MG63 (cell line): ENCODE measurements at regions not wholly inside any gene's neighbourhood (a gene's known extent, or its start where the extent isn't known, plus 50 kb on each side); places are given as distances from the start of the nearest gene placed in this dataset.

Source experiments
- DNase-seq: peaks from one replicate; pipeline ENCODE4 v3.0.0-alpha.2; 2020
- H3K27me3 ChIP-seq: fragments of 250-450 bp; sonication (Bioruptor Pico); 2 replicates; pipeline ENCODE4 v1.5.1; 2020; ENCODE audit warnings: mild to moderate bottlenecking, moderate library complexity
- H3K36me3 ChIP-seq: fragments of 250-450 bp; sonication (Bioruptor Pico); 2 replicates; pipeline ENCODE4 v1.5.1; 2020; ENCODE audit warnings: mild to moderate bottlenecking, moderate library complexity
- H3K4me3 ChIP-seq: fragments of 250-450 bp; sonication (Bioruptor Pico); 2 replicates; pipeline ENCODE4 v1.5.1; 2020; ENCODE audit warnings: mild to moderate bottlenecking, moderate library complexity
- H3K9me3 ChIP-seq: fragments of 250-450 bp; sonication (Bioruptor Pico); 2 replicates; pipeline ENCODE4 v1.5.1; 2020; ENCODE audit warnings: mild to moderate bottlenecking, moderate library complexity

DNA sequence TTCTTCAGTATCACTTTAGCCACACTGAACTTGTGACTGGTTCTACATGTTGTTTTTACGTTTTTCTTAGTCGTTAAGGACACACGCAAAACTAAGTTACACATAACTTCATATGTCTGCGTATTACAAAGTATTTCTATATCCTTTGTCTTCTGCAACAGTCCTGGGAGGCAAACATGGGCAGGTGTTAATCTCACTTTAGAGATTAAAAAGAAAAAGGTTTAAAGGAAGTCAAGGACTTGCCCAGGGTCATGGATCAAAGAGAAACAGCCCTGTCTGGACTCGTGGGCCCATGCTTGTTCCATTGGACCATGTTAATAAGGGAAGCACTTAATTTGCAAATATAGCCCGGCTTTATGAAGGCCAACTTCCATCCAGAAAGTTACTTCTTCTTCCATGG is 98.6 kb upstream of the LPP start:
- Histone ChIP-seq H3K4me3 (no peak overlapping the region), H3K9me3 (no peaks in the 10 kb centered on the region), H3K36me3 (no peaks in the 10 kb centered on the region), H3K27me3 (no peaks in the 10 kb centered on the region)
- DNase-seq = no peak

DNA sequence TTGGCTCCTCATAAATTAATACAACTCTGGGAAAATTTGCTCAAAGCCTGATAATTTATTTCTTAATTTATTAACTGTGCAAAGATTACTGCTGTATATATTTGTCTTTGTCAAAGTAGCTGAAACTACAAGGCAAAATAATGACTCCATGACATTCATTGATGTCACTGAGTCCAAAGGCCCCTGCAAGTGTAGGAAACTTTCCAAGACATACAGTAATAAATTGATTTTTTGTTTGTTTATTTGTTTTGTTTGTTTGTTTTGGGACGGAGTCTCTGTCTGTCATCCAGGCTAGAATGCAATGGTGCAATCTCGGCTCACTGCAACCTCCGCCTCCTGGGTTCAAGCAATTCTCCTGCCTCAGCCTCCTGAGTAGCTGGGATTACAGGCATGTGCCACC is 96.8 kb upstream of the LPP start:
- Histone ChIP-seq H3K36me3 (no peaks in the 10 kb centered on the region), H3K27me3 (no peaks in the 10 kb centered on the region), H3K4me3 (no peak overlapping the region), H3K9me3 (no peaks in the 10 kb centered on the region)
- no peak for DNase-seq

DNA sequence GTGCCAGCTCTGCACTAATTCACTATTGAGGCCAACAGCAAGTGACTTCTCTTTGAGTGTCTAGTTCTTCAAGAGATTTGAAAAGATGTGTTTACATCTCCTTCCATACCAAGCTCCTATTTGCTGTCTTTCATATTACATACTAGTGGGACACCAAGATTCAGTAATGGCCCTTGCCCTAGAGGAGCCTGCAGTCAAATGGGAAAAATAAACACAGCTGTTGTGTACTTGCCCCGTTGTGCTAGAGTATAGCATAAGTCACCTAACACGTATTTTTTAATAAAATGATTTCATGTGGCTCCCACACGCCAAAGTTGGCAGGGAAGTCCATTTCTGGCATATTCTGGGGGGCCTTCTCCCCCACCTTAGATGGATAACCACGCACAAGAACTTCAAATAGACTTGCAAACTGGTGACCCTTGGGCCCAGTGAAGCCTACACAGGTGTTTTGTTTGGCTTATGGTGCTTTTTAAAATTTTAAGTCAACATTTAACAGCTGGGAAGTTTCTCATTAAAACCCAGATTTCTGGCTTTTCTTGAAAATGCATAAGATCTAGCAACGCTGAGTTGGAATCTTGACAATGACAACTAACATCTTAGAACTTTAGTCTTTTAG is 95.3 kb upstream of the LPP start:
- Histone ChIP-seq H3K9me3 (no peaks in the 10 kb centered on the region), H3K36me3 (no peaks in the 10 kb centered on the region), H3K4me3 (no peak overlapping the region), H3K27me3 (no peaks in the 10 kb centered on the region)
- no peak for DNase-seq

DNA sequence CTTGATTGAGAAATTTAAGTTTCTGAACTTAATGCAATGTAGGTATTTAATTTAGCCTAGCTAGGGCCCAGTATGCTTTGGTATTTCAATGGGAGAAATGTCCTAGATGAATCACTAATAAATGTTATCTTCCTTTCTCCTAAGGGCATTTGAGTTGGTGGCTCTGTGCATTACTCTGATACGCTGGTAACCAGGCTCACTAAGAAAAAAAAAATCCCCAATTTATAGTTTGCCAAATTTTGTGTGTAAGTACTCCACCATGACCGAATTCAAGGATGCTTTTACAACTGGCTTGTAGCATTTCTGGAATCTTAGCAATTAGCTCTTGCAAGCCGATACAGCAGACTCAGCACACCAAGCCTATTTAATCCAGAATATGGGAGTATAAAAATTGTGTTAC is 94.6 kb upstream of the LPP start:
- no peaks in the 10 kb centered on the region for H3K27me3 ChIP-seq
- H3K36me3 ChIP-seq = no peaks in the 10 kb centered on the region
- H3K9me3 ChIP-seq = no peaks in the 10 kb centered on the region
- H3K4me3 ChIP-seq = no peak overlapping the region
- DNase-seq = no peak

DNA sequence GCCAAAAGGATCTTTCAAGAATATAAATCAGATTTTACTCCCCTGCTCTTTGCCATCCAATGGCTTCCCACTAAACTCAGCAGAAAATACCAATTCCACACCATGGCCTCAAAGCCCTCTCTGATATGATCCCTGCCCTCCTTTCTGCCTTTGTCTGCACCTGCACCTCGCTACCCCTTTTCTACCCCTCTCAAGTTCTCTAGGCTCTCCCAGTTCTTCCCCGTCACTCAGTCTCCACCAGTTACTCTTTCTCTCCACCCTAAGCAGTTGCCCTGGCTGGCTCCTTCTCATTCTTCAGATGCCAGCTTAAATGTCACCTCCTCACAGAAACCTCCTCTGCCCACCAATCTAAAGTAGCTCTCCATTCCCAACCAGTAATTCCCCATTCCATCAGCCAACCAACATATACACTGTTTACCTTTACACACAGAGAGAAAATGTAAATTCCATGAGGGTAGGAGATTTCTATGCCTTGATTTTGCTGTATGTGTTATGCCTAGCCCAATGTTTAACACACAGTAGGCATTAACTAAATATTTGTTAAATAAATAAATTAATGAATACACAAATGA is 93.6 kb upstream of the LPP start:
- H3K36me3 ChIP-seq = no peaks in the 10 kb centered on the region
- H3K9me3 ChIP-seq = no peaks in the 10 kb centered on the region
- DNase-seq = no peak
- H3K4me3 ChIP-seq = no peak overlapping the region
- H3K27me3 ChIP-seq = no peaks in the 10 kb centered on the region

DNA sequence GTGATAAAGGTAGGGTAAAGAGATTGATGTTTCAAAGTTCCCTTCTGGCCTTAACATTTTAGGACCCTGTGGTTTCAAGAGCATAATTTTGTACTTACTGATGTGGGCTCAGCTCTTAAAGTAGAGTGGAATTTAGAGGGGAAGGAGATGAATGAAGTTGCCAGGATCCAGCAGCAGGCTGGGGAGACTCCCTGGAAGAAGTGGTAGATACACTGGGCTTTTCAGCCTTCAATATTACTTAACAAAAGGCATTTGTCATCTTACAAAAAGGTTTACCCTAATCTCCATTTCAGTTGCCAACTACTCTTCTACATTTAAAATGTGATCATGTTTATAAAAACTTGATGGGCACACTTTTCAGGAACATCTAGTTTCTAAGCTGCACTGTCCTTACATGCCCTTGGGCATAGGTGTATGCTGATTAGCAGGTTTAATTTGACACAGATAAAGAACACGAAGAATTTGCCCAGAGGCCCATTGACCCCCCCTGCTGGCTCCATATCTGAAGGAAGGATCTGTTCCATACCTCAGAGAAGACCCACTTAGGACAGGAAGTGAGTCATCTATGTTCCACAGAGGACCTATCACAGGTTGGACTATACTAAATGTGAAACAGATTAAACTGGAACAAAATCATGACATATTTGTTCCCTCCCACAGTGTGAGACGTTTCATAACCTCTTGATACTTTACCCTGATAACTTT is 93.0 kb upstream of the LPP start:
- Histone ChIP-seq H3K27me3 (no peaks in the 10 kb centered on the region), H3K9me3 (no peaks in the 10 kb centered on the region), H3K36me3 (no peaks in the 10 kb centered on the region), H3K4me3 (no peak overlapping the region)
- DNase-seq = peak; percentile 42

DNA sequence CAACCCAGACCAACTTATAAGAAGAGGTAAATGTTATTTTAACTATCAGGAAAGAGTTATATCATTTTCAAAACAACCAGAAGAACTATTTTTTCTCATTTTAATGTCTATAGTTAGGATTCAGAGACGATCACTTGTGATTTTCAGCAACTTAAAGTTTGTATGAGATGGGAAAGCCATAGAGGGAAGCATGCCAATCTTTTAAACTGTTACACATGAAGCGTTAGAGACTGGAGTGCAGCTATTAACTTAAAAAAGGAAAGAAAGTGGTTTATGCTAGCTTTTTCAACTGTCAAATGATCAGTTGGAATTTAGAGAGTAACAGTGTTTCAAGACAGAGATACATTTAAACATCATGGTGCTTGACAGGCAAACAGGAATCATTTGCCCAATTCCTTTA is 91.7 kb upstream of the LPP start:
- Histone ChIP-seq H3K4me3 (no peak overlapping the region), H3K9me3 (no peaks in the 10 kb centered on the region), H3K27me3 (no peaks in the 10 kb centered on the region), H3K36me3 (no peaks in the 10 kb centered on the region)
- DNase-seq = no peak

DNA sequence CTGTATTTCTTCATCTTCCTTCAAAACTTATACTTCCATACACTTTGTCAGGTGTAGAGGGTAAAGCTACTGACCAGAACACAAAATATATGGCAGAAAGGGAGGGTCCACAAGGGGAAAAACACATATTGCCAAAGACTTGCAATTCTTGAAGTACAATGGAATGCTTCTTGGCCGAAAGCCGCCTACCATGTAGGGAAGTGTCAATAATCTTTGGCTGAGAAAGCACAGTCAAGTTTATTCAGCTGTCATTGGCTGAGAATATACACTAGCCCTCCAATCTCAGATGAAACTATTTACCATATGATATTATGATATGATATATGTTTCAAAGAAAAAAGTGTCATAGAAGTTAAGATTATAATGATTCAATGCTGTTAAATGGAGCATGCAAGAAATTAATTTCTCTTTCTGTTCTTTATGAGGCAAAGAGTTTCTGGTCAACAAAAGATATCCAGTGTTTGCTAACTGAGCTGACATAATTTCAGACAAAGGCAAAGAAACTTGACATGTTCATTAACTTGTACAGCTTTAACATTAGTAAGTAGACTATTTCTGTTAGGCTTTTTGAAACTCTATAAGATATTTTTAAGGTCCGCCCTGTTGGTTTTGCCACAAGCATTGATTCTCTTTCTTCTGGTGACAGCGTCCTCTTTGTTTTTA is 89.0 kb upstream of the LPP start:
- no peak for DNase-seq
- Histone ChIP-seq H3K9me3 (no peaks in the 10 kb centered on the region), H3K27me3 (no peaks in the 10 kb centered on the region), H3K4me3 (no peak overlapping the region), H3K36me3 (no peaks in the 10 kb centered on the region)

DNA sequence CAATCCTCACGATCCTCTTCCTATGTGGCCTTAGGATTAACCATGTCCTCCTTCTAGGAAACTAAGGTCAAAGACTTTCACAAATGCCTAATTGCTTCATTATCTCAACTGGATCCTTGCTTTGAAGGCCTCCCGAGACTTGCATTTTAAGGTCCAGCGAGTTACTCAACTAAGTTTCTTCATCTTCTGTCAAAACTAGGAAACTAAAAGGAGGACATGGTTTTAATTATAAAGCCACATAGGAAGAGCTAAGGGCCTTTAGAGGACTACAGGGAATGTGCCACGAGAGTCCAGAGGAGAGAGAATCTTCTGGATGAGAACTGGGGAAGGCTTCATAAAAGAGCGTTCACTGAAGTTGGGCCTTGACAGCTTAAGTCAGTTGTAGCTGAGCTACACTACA is 87.8 kb upstream of the LPP start:
- H3K27me3 ChIP-seq = no peaks in the 10 kb centered on the region
- no peak for DNase-seq
- no peaks in the 10 kb centered on the region for H3K36me3 ChIP-seq
- H3K9me3 ChIP-seq = no peaks in the 10 kb centered on the region
- no peak overlapping the region for H3K4me3 ChIP-seq

DNA sequence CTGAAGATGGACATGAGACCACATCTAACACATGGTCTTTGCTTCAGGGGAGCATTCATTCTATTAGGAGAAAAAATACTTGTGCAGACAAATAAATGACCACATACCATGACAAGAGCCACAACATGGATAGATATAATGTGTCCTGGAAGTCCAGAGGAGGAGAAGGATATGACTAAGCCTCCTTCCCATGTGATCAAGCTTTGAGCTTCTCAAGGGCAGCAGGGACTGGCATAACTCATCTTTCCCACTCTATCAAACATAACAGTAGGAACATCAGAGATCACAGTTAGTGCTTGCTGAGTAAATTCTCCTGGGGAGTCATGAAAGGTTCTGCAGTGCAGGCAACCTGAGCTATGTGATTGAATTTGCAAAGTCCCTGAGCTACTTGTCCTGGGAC is 86.0 kb upstream of the LPP start:
- no peaks in the 10 kb centered on the region for H3K9me3 ChIP-seq
- H3K36me3 ChIP-seq = no peaks in the 10 kb centered on the region
- no peaks in the 10 kb centered on the region for H3K27me3 ChIP-seq
- no peak overlapping the region for H3K4me3 ChIP-seq
- DNase-seq = peak; percentile 39

DNA sequence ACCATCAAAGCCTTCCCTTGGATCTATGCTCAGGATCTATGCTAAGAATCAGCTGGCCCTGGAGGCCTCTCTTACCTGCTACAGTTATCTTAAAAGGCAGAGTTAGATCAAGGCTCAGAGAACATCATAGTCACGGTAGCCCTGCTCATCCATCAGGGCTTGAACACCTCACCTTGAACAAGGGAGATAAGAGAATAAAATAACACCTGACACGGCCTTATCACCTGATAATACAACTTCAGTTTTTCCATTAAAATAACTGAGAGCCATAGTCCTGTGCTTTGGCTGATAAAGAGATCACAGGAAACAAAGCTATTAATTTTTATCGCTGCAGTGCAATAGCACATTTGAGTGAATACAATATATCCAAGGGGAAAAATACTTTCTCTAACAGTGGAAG is 85.6 kb upstream of the LPP start:
- no peaks in the 10 kb centered on the region for H3K36me3 ChIP-seq
- no peaks in the 10 kb centered on the region for H3K9me3 ChIP-seq
- no peak overlapping the region for H3K4me3 ChIP-seq
- no peaks in the 10 kb centered on the region for H3K27me3 ChIP-seq
- DNase-seq = no peak

DNA sequence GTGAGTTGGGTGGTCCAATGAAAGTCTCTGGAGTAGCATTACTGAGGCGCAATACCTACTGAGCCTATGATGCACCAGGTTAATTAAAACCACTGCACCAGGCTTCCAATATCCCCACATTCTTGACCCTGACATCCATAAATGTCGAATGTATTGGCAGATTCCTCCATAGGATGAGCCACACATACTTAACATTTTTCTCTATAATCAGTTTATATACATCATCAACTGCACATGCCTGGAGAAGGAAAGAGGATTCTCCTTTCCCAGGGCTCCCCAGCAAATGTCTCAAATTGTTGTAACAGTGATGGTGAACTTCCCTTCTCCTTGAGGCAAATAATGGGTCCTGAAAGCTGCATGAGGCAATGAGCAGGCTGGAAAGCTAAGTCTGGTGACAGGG is 82.3 kb upstream of the LPP start:
- no peaks in the 10 kb centered on the region for H3K36me3 ChIP-seq
- no peak for DNase-seq
- no peaks in the 10 kb centered on the region for H3K9me3 ChIP-seq
- no peak overlapping the region for H3K4me3 ChIP-seq
- H3K27me3 ChIP-seq = no peaks in the 10 kb centered on the region

DNA sequence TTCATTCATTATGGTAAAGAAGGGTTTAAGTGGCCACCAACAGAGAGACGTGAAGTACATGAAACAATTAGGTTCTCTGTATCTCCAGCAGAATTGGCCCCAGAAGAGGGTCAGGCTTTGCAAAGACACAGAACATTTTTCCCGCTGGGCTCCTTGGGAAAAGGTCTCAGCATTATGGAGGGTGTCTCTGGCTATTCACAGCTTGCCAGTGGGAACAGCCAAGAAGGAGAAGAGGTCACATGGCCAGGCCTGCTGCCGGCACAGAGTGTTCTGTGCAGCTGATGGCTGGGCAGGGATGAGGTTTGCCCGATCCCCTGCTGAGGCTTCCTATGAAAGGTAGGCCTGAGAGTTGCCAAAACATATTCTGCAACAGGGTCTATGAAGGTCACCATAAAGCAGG is 77.8 kb upstream of the LPP start:
- DNase-seq = no peak
- peaks cover 2% of the 10 kb centered on the region; the same call in 1 of the 2 replicates for H3K9me3 ChIP-seq
- no peaks in the 10 kb centered on the region for H3K36me3 ChIP-seq
- H3K4me3 ChIP-seq = no peak overlapping the region
- H3K27me3 ChIP-seq = no peaks in the 10 kb centered on the region

DNA sequence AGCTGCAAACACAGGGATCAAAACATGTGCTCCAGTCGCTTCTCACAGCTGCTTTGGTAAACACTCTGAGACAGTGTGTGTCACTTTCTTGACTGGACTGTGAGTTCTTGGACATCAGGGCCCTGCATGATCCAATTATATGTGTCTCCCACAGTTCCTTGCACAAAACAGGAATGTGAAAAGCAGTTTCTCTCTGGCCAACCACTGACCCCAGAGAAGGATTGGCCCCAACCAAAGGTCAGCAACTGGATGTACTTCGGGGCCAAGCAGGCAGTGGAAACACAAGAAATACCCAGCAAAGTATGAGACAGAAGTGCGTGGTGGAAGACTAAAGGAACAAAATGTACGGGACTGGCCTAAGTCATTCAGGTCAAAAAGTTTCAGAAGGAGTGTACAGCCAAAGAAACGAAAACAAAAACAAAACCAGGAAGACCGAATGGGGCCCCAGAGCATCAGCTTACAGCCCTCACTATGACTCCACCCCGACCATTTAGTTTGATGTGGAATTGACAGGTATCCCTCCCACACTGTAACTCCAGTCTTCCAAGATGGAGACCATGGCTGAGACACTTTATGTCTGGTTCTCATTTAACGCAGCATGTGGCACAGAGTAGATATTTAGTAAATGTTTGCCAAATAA is 76.7 kb upstream of the LPP start:
- H3K9me3 ChIP-seq = peaks cover 2% of the 10 kb centered on the region; the same call in 1 of the 2 replicates
- DNase-seq = no peak
- H3K4me3 ChIP-seq = no peak overlapping the region

DNA sequence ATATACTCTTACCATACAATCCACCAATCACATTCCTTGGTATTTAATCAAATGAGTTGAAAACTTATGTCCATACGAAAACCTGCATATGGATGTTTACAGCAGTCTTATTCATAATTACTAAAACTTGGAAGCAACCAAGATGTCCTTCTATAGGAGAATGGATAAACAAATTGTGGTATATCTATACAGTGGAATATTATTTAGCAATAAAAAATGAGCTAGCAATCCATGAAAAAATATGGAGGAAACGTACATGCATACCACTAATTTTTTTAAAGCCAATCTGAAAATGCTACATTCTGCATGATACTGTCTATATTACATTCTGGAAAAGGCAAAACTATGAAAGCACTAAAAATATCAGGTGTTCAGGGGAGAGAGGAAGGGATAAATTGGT is 73.9 kb upstream of the LPP start:
- no peak for DNase-seq
- Histone ChIP-seq H3K9me3 (peaks cover 2% of the 10 kb centered on the region; the same call in 1 of the 2 replicates), H3K27me3 (no peaks in the 10 kb centered on the region), H3K36me3 (no peaks in the 10 kb centered on the region), H3K4me3 (no peak overlapping the region)

More for the DNA sequence above, 76.7 kb upstream of the LPP start:
- Histone ChIP-seq H3K36me3 (no peaks in the 10 kb centered on the region), H3K27me3 (no peaks in the 10 kb centered on the region)

DNA sequence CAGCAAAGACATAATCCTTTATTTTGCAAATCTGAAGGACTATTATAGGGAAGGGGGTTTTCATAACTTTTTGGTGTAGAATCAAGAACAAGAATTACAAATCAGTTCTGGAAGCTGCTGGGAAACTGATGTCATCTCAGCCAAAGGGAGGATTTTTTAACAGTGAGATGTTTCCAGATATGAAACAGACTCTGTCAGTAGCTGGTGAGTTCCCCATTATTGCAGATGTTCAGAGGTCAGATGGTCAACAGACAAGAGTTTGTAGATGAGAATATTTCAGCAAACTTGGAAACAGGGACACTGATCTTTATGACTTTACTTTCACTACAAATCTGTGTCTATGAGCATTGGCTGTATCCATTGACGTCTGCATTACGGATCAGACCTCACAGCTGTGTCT is 71.9 kb upstream of the LPP start:
- DNase-seq = no peak
- H3K4me3 ChIP-seq = no peak overlapping the region
- no peaks in the 10 kb centered on the region for H3K27me3 ChIP-seq
- peaks cover 2% of the 10 kb centered on the region; the same call in 1 of the 2 replicates for H3K9me3 ChIP-seq
- no peaks in the 10 kb centered on the region for H3K36me3 ChIP-seq

DNA sequence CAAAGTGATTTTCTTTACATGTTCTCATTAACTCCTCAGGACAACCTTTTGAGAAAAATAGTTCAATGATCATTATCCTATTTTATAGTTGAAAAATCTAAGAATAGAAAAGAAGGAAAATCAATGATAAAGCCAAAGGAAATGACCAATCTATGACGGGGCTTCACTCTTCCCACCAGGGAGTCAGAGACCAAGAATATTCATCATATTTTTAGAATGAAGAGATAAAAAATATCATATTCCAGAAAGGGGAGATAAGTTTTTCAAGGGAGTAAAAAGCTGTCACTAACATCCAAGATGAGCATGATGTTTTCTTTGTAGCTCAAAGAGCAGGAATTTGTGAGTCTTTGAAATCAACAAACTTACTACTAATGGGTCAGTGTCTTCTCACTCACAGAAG is 71.5 kb upstream of the LPP start:
- DNase-seq = no peak
- no peak overlapping the region for H3K4me3 ChIP-seq
- no peaks in the 10 kb centered on the region for H3K27me3 ChIP-seq
- no peaks in the 10 kb centered on the region for H3K36me3 ChIP-seq
- peaks cover 2% of the 10 kb centered on the region; the same call in 1 of the 2 replicates for H3K9me3 ChIP-seq
